H1 (cell line): ENCODE measurements at regions not wholly inside any gene's neighbourhood (a gene's known extent, or its start where the extent isn't known, plus 50 kb on each side); places are given as distances from the start of the nearest gene placed in this dataset.

Source experiments
- CTCF ChIA-PET: fragments of 300-600 bp; sonication (Branson Sonifier 250); formaldehyde crosslinking; loops from one replicate; lab custom pipeline; 2021; ENCODE audit not compliant: partially characterized antibody; lab: Charles Lee
- POLR2A ChIA-PET: fragments of 300-600 bp; sonication (Branson Sonifier 250); formaldehyde crosslinking; loops from one replicate; lab custom pipeline; 2021; ENCODE audit warnings: inconsistent platforms; ENCODE audit not compliant: partially characterized antibody; lab: Charles Lee
- DNase-seq, 2 experiments: peaks; one replicate each; pipeline versions ENCODE4 v3.0.0 to v3.0.0-alpha.2; 2010 to 2022; ENCODE audit warnings: low spot score in 2 of 2, low read depth in 1 of 2, mixed read lengths in 1 of 2
- FAIRE-seq: peaks from 2 replicates; lab custom pipeline; 2011; peaks lifted over from hg19 to GRCh38; lab: Jason Lieb, UNC
- H2AFZ ChIP-seq: 2 replicates; pipeline ENCODE4 v1.8.1; 2012; ENCODE audit warnings: low read length, inconsistent platforms
- H2AK5ac ChIP-seq: 2 replicates; pipeline ENCODE4 v1.6.1; 2013; ENCODE audit warnings: low read depth, low read length
- H2BK120ac ChIP-seq: replicated peaks from 2 replicates; pipeline ENCODE3; 2013; ENCODE audit warnings: low read depth, low read length, inconsistent platforms
- H2BK12ac ChIP-seq: 2 replicates; pipeline ENCODE4 v1.6.1; 2013; ENCODE audit warnings: low read depth, low read length
- H2BK15ac ChIP-seq: 2 replicates; pipeline ENCODE4 v1.6.1; 2013; ENCODE audit warnings: low read length
- H2BK20ac ChIP-seq: 2 replicates; pipeline ENCODE4 v1.6.1; 2013; ENCODE audit warnings: low read length
- H2BK5ac ChIP-seq: 2 replicates; pipeline ENCODE4 v1.6.1; 2013; ENCODE audit warnings: low read depth, low read length
- H3K14ac ChIP-seq: 2 replicates; pipeline ENCODE4 v1.6.1; 2013; ENCODE audit warnings: inconsistent platforms; ENCODE audit not compliant: insufficient read length
- H3K18ac ChIP-seq: 2 replicates; pipeline ENCODE4 v1.6.1; 2013; ENCODE audit warnings: low read length; ENCODE audit errors: extremely low read depth
- H3K23ac ChIP-seq: 2 replicates; pipeline ENCODE4 v1.6.1; 2013; ENCODE audit warnings: inconsistent platforms; ENCODE audit not compliant: insufficient read length
- H3K23me2 ChIP-seq: 2 replicates; pipeline ENCODE4 v1.6.1; 2013; ENCODE audit warnings: low read depth, low read length
- H3K27ac ChIP-seq: 2 replicates; pipeline ENCODE4 v1.6.1; 2011; ENCODE audit warnings: low read depth, low read length, inconsistent platforms
- H3K27me3 ChIP-seq, 4 experiments: replicated peaks in 1 of 4; 1 replicate in 1 of 4; 2 replicates in 3 of 4; pipeline versions ENCODE4 v1.6.1 to v1.8.1; 2011 to 2013; ENCODE audit warnings: low read length in 3 of 4, mild to moderate bottlenecking in 3 of 4, inconsistent platforms in 2 of 4, mixed read lengths in 2 of 4, moderate library complexity in 1 of 4; ENCODE audit not compliant: control insufficient read depth in 3 of 4, insufficient read depth in 3 of 4; ENCODE audit errors: extremely low read depth in 1 of 4
- H3K36me3 ChIP-seq, 4 experiments: 2 replicates each; pipeline versions ENCODE4 v1.6.1 to v1.8.1; 2011 to 2013; ENCODE audit warnings: mild to moderate bottlenecking in 4 of 4, low read length in 3 of 4, moderate library complexity in 2 of 4, control low read depth in 1 of 4, inconsistent platforms in 1 of 4; ENCODE audit not compliant: insufficient read depth in 4 of 4, control insufficient read depth in 2 of 4
- H3K4ac ChIP-seq: replicated peaks from 2 replicates; pipeline ENCODE3; 2013; ENCODE audit warnings: low read length, low read depth, mixed read lengths, inconsistent platforms; ENCODE audit not compliant: insufficient read length
- H3K4me1 ChIP-seq, 4 experiments: replicated peaks in 1 of 4; 1 replicate in 1 of 4; 2 replicates in 3 of 4; pipeline versions ENCODE4 v1.6.1 to v1.8.1; 2011 to 2013; ENCODE audit warnings: low read length in 3 of 4, inconsistent platforms in 2 of 4, mixed read lengths in 1 of 4; ENCODE audit not compliant: insufficient read depth in 4 of 4, control insufficient read depth in 3 of 4
- H3K4me2 ChIP-seq, 2 experiments: 2 replicates each; pipeline versions ENCODE4 v1.6.1 to v1.8.1; 2011 to 2013; ENCODE audit warnings: low read depth in 2 of 2, low read length in 2 of 2, control low read depth in 1 of 2, inconsistent platforms in 1 of 2, mild to moderate bottlenecking in 1 of 2; ENCODE audit not compliant: insufficient read depth in 1 of 2
- H3K4me3 ChIP-seq, 4 experiments: fragments of 200-600, 300-600 bp in 1 of 4; sonication (generic), shearing (Covaris generic), sonication (Bioruptor Twin) in 1 of 4; 2 replicates each; pipeline versions ENCODE4 v1.5.1 to v1.8.1; 2011 to 2016; ENCODE audit warnings: low read length in 4 of 4, low read depth in 3 of 4, control low read depth in 2 of 4, inconsistent platforms in 2 of 4, mild to moderate bottlenecking in 2 of 4, mixed read lengths in 1 of 4, moderate library complexity in 1 of 4; ENCODE audit not compliant: insufficient read depth in 2 of 4; ENCODE audit errors: extremely low read depth in 1 of 4
- H3K56ac ChIP-seq: replicated peaks from 2 replicates; pipeline ENCODE3; 2013; ENCODE audit warnings: low read depth, mild to moderate bottlenecking, mixed read lengths, low read length, inconsistent platforms; ENCODE audit not compliant: insufficient read length
- H3K79me1 ChIP-seq: 2 replicates; pipeline ENCODE4 v1.6.1; 2013; ENCODE audit warnings: low read depth, low read length, control low read depth
- H3K79me2 ChIP-seq, 2 experiments: 2 replicates each; pipeline versions ENCODE4 v1.6.1 to v1.8.1; 2012 to 2013; ENCODE audit warnings: low read length in 2 of 2, mild to moderate bottlenecking in 2 of 2, inconsistent platforms in 1 of 2; ENCODE audit not compliant: insufficient read depth in 2 of 2, control insufficient read depth in 1 of 2
- H3K9ac ChIP-seq, 4 experiments: replicated peaks in 1 of 4; 1 replicate in 1 of 4; 2 replicates in 3 of 4; pipeline versions ENCODE4 v1.6.1 to v1.8.1; 2011 to 2013; ENCODE audit warnings: low read depth in 3 of 4, low read length in 3 of 4, control low read depth in 2 of 4, mild to moderate bottlenecking in 2 of 4, moderate library complexity in 2 of 4, inconsistent platforms in 1 of 4; ENCODE audit errors: extremely low read depth in 1 of 4
- H3K9me3 ChIP-seq, 2 experiments: 2 replicates each; pipeline versions ENCODE4 v1.6.1 to v1.8.1; 2012 to 2013; ENCODE audit warnings: mild to moderate bottlenecking in 2 of 2, moderate library complexity in 2 of 2, control low read depth in 1 of 2, inconsistent platforms in 1 of 2, low read depth in 1 of 2, low read length in 1 of 2, mixed read lengths in 1 of 2; ENCODE audit not compliant: insufficient read depth in 2 of 2
- H4K20me1 ChIP-seq, 2 experiments: replicated peaks in 1 of 2; 2 replicates each; pipeline versions ENCODE3 to v1.8.1; 2011 to 2013; ENCODE audit warnings: inconsistent platforms in 2 of 2, low read length in 2 of 2, mild to moderate bottlenecking in 1 of 2; ENCODE audit not compliant: insufficient read depth in 2 of 2, control insufficient read depth in 1 of 2
- H4K5ac ChIP-seq: 2 replicates; pipeline ENCODE4 v1.6.1; 2013; ENCODE audit warnings: low read length, low read depth, mixed read lengths, inconsistent platforms; ENCODE audit not compliant: insufficient read length
- H4K8ac ChIP-seq: 2 replicates; pipeline ENCODE4 v1.8.0; 2013; ENCODE audit warnings: mild to moderate bottlenecking, moderate library complexity, low read length, inconsistent platforms; ENCODE audit not compliant: insufficient read depth; ENCODE audit errors: extremely low read depth
- H4K91ac ChIP-seq: replicated peaks from 2 replicates; pipeline ENCODE3; 2013; ENCODE audit warnings: low read length, mixed read lengths, inconsistent platforms; ENCODE audit not compliant: insufficient read length
- ASH2L ChIP-seq: fragments of 200-600, 300-600 bp; sonication (generic); IDR thresholded peaks from one replicate; pipeline ENCODE4 v1.7.1; 2017; ENCODE audit warnings: low read length
- BRCA1 ChIP-seq: IDR thresholded peaks from 2 replicates; pipeline ENCODE4 v1.6.1; 2012; ENCODE audit warnings: low read depth, low read length, improper control_type of control experiment
- CEBPB ChIP-seq: IDR thresholded peaks from 2 replicates; pipeline ENCODE4 v1.6.1; 2012; ENCODE audit warnings: low read depth, low read length
- FOSL1 ChIP-seq: IDR thresholded peaks from 2 replicates; pipeline ENCODE4 v1.6.1; 2011; ENCODE audit warnings: mild to moderate bottlenecking, low read depth, low read length, moderate library complexity; ENCODE audit not compliant: insufficient read depth
- GTF2F1 ChIP-seq: IDR thresholded peaks from 2 replicates; pipeline ENCODE4 v1.6.1; 2012; ENCODE audit warnings: low read depth, low read length, improper control_type of control experiment, borderline replicate concordance
- JUN ChIP-seq: IDR thresholded peaks from 2 replicates; pipeline ENCODE4 v1.6.1; 2011; ENCODE audit warnings: low read depth, mild to moderate bottlenecking, improper control_type of control experiment, low read length
- SAP30 ChIP-seq: fragments of 300-600 bp; sonication (generic); IDR thresholded peaks from 2 replicates; pipeline ENCODE4 v1.7.1; 2012; ENCODE audit warnings: low read length, moderate library complexity, mild to moderate bottlenecking, inconsistent platforms; ENCODE audit not compliant: insufficient read depth, insufficient replicate concordance
- SIRT6 ChIP-seq: IDR thresholded peaks from one replicate; pipeline ENCODE4 v1.7.1; 2012; ENCODE audit warnings: low read length, inconsistent platforms
- SIX5 ChIP-seq: IDR thresholded peaks from 2 replicates; pipeline ENCODE4 v1.6.1; 2011; ENCODE audit warnings: mild to moderate bottlenecking, low read depth, low read length
- WGBS, 2 experiments: shearing (Covaris generic) in 1 of 2; methylation state at CpG; one replicate each; pipeline versions ENCODE4 v1.1.6 to v1.1.7; 2013 to 2015; ENCODE audit warnings: low lambda C conversion rate in 2 of 2, mixed read lengths in 2 of 2, inconsistent platforms in 1 of 2, low coverage in 1 of 2, missing lambda C conversion rate in 1 of 2; ENCODE audit not compliant: insufficient replicate concordance in 2 of 2, insufficient coverage in 1 of 2, insufficient read length in 1 of 2; ENCODE audit errors: extremely low coverage in 1 of 2, missing lambda C conversion rate in 1 of 2; 5-methylcytosine and 5-hydroxymethylcytosine counted together
- TF ChIP-seq, protein P1 (sequence below): IDR thresholded peaks from 2 replicates; pipeline ENCODE4 v1.6.1; 2011; ENCODE audit warnings: low read depth, mild to moderate bottlenecking, low read length; ENCODE audit not compliant: insufficient read depth

DNA sequence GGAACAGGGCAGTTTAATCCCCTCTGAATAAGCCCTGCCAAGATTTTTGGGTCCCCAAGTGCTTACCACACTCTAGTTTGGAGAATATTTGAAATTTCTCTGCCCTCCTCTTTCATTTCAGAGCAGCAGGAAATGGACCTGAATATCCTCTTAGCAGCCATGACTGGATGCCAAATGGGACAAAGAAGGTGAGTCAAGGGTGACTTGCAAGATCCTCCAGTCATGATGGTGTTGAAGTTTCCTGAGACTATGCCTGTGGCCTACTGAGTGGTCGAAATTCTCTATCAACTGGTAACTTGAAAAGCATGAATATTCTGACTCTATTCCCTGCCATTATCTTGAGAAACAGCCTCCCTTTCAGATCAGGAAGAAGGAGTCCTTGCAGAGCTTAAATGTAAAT is 1674.7 kb upstream of the SEL1L start:
- Histone ChIP-seq H4K20me1 (no peaks in the 10 kb centered on the region), H2BK120ac (no peak overlapping the region), H3K23ac (no peak overlapping the region), H3K9me3 (no peaks in the 10 kb centered on the region), H3K4me1 (no peaks in the 10 kb centered on the region), H3K36me3 (no peaks in the 10 kb centered on the region), H3K27ac (no peak overlapping the region), H3K56ac (no peak overlapping the region), H3K27me3 (peaks cover 0 to 1% (median 0%) of the 10 kb centered on the region in 4 experiments; a peak in 1 of 7 replicates), H2AFZ (0 out of 2 replicates have a peak overlapping the region, but pooled peaks have one; percentile 3), H3K79me2 (no peaks in the 10 kb centered on the region), H4K8ac (no peak overlapping the region), H2BK5ac (no peak overlapping the region), H3K79me1 (no peaks in the 10 kb centered on the region), H3K14ac (no peak overlapping the region), H3K9ac (no peak overlapping the region), H3K4me3 (no peak overlapping the region), H4K91ac (no peak overlapping the region), H2BK12ac (no peak overlapping the region), H2BK15ac (no peak overlapping the region), H4K5ac (no peak overlapping the region), H3K18ac (no peak overlapping the region), H2BK20ac (no peak overlapping the region), H3K4ac (no peak overlapping the region), H3K23me2 (no peaks in the 10 kb centered on the region), H2AK5ac (no peak overlapping the region), H3K4me2 (no peak overlapping the region)
- ChIA-PET POLR2A (no interaction called here), CTCF (no interaction called here)
- DNase-seq, result no peak
- 82% methylated on average over 1 of the region's 1 CpG; no CpG with 5 or more reads in 1 of the 2 experiments for WGBS, 2 experiments
- no peak for TF ChIP-seq JUN
- no peak for TF ChIP-seq SIX5
- no peak for TF ChIP-seq SAP30
- TF ChIP-seq ASH2L, result no peak
- no peak for TF ChIP-seq GTF2F1
- no peak for TF ChIP-seq BRCA1
- TF ChIP-seq, protein P1, sequence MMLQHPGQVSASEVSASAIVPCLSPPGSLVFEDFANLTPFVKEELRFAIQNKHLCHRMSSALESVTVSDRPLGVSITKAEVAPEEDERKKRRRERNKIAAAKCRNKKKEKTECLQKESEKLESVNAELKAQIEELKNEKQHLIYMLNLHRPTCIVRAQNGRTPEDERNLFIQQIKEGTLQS, result no peak
- no peak for TF ChIP-seq SIRT6
- no peak for TF ChIP-seq CEBPB
- TF ChIP-seq FOSL1, result no peak
- FAIRE-seq, result no peak
